ENCODE measurements at regions not wholly inside any gene's neighbourhood (a gene's known extent, or its start where the extent isn't known, plus 50 kb on each side); places are given as distances from the start of the nearest gene placed in this dataset.
"Not testable (repeated sequence)": the region's sequence is repeated elsewhere in the genome, so short reads cannot be mapped to it uniquely, and the experiment has no call there.

- Histone ChIP-seq H3K4me1 (no peaks in the 10 kb centered on the region), H3K9me3 (no peaks in the 10 kb centered on the region), H3K36me3 (no peaks in the 10 kb centered on the region), H3K4me3 (ENCODE audit: low read depth, low read length) (no peak overlapping the region), H3K27me3 (peaks cover 78% of the 10 kb centered on the region)
- no peak for DNase-seq
- TF ChIP-seq, protein P1, sequence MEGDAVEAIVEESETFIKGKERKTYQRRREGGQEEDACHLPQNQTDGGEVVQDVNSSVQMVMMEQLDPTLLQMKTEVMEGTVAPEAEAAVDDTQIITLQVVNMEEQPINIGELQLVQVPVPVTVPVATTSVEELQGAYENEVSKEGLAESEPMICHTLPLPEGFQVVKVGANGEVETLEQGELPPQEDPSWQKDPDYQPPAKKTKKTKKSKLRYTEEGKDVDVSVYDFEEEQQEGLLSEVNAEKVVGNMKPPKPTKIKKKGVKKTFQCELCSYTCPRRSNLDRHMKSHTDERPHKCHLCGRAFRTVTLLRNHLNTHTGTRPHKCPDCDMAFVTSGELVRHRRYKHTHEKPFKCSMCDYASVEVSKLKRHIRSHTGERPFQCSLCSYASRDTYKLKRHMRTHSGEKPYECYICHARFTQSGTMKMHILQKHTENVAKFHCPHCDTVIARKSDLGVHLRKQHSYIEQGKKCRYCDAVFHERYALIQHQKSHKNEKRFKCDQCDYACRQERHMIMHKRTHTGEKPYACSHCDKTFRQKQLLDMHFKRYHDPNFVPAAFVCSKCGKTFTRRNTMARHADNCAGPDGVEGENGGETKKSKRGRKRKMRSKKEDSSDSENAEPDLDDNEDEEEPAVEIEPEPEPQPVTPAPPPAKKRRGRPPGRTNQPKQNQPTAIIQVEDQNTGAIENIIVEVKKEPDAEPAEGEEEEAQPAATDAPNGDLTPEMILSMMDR (IDR thresholded peaks at IDR 0.05; ENCODE audit: low read depth, low read length), result no peak
Measured at GRCh38 chr15:98549741-98550140, 98.6 kb upstream of the IGF1R start.

DNA sequence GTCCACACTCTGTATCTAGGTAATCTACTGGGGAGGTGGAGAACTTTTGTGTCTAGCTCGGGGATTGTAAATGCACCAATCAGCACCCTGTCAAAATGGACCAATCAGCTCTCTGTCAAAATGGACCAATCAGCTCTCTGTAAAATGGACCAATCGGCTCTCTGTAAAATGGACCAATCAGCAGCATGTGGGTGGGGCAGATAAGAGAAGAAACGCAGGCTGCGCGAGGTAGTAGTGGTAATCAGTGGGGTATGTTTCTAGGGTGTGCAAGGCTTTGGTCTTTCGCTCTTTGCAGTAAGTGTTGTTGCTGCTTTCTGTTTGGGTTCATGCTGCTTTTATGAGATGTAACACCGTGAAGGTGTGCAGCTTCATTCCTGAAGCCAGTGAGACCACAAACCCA is 98.0 kb upstream of the IGF1R start:
- H3K4me3 ChIP-seq (ENCODE audit: low read depth, low read length), result not testable (repeated sequence)

GRCh38 chr15:98551936-98552562 is 96.3 kb upstream of the IGF1R start:
- H3K27me3 ChIP-seq, result peaks cover 76% of the 10 kb centered on the region
- H3K9me3 ChIP-seq, result no peaks in the 10 kb centered on the region
- H3K4me3 ChIP-seq (ENCODE audit: low read depth, low read length), result no peak overlapping the region
- no peak for DNase-seq
- H3K36me3 ChIP-seq, result no peaks in the 10 kb centered on the region
- TF ChIP-seq, protein P1 (IDR thresholded peaks at IDR 0.05; ENCODE audit: low read depth, low read length), result no peak
- H3K4me1 ChIP-seq, result no peaks in the 10 kb centered on the region

More for the DNA sequence above, 98.0 kb upstream of the IGF1R start:
- H3K9me3 ChIP-seq, H3K4me1 ChIP-seq, DNase-seq, H3K36me3 ChIP-seq: not testable (repeated sequence)
- peaks cover 78% of the 10 kb centered on the region for H3K27me3 ChIP-seq

DNA sequence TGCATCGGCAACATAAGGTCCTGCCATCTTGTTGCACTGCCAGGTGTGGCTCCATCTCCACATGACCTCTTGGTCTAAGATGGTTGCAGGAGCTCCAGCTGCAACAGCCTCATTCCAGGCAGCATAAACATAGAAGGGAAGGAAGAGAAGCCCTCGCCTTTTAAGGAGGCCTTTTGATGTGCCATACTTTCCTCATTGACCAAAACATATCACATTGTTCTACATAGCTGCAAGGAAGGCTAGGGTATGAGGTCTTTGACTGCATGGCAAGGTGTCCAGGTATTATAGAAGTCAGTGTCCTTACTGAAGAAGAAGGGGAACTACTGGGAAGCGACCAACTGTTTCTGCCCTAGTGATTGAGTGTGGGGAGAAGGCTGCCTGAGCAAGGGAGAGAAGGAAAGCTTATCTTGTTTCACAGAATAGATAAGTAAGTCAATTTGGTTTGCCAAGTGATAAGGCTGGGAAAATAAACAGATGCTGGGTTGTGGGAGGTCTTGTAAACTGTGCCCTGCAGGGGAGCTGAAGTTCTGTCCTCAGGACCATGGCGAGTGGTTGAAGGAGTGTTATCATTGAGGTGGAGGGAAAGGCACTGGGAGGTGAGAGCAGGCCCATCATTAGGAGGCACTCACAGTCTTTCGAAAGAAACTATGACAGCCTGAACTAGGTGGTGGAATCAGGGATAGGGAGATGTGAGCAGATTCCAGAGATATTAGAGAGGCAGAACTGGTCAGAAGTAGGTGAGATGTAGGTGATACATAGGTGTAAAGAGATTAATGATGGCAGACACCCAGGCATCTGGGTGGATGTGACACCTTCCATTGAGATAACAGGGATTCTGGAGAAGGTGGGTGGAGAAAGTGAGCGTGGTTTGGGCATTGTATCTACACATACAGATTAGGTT is 93.8 kb upstream of the IGF1R start:
- no peaks in the 10 kb centered on the region for H3K36me3 ChIP-seq
- H3K9me3 ChIP-seq, result no peaks in the 10 kb centered on the region
- H3K4me1 ChIP-seq, result no peaks in the 10 kb centered on the region
- TF ChIP-seq, protein P1 (IDR thresholded peaks at IDR 0.05; ENCODE audit: low read depth, low read length), result no peak
- no peak overlapping the region for H3K4me3 ChIP-seq (ENCODE audit: low read depth, low read length)
- no peak for DNase-seq
- peaks cover 70% of the 10 kb centered on the region for H3K27me3 ChIP-seq

- TF ChIP-seq, protein P1 (IDR thresholded peaks at IDR 0.05; ENCODE audit: low read depth, low read length), result no peak
- Histone ChIP-seq H3K9me3 (no peaks in the 10 kb centered on the region), H3K4me1 (no peaks in the 10 kb centered on the region), H3K27me3 (peaks cover 70% of the 10 kb centered on the region), H3K36me3 (no peaks in the 10 kb centered on the region), H3K4me3 (ENCODE audit: low read depth, low read length) (no peak overlapping the region)
- no peak for DNase-seq
Measured at GRCh38 chr15:98555173-98555515, 93.2 kb upstream of the IGF1R start.

DNA sequence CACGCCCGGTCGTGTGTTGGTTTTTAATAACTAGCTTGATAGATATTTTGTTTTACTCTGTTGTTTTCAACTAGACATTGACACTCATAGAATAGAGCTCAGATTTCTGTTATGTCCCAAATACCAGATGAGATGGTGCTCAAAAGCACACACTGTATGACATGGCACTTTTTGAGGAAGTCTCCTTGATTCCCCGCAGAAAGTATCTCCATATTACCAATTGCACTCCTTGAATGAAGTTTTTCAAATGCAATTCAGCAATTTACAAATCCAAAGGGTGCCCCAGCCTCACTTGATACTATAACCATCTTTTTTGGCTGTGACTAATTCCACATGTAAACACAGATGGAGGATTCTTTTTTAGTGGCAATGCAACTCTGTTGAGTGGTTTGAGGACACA is 92.0 kb upstream of the IGF1R start:
- H3K9me3 ChIP-seq, result no peaks in the 10 kb centered on the region
- TF ChIP-seq, protein P1 (IDR thresholded peaks at IDR 0.05; ENCODE audit: low read depth, low read length), result no peak
- no peaks in the 10 kb centered on the region for H3K36me3 ChIP-seq
- H3K4me1 ChIP-seq, result no peaks in the 10 kb centered on the region
- no peak for DNase-seq
- H3K27me3 ChIP-seq, result peaks cover 77% of the 10 kb centered on the region
- H3K4me3 ChIP-seq (ENCODE audit: low read depth, low read length), result no peak overlapping the region

All from BE2C (cell line).